SU-DHL-6 (cell line): ENCODE measurements at regions not wholly inside any gene's neighbourhood (a gene's known extent, or its start where the extent isn't known, plus 50 kb on each side); places are given as distances from the start of the nearest gene placed in this dataset.

Experiments used
- CTCF ChIP-seq: fragments of 200-600 bp; sonication (generic); IDR thresholded peaks from one replicate; pipeline ENCODE4 v1.5.1; 2017; ENCODE audit warnings: antibody characterized with exemption, mild to moderate bottlenecking, low read length, moderate library complexity; ENCODE audit not compliant: insufficient read depth, poor library complexity, severe bottlenecking
- EZH2phosphoT487 ChIP-seq: fragments of 200-600 bp; sonication (generic), shearing (Covaris generic); conservative IDR thresholded peaks from 2 replicates; pipeline ENCODE4 v1.6.1; 2018; ENCODE audit warnings: mild to moderate bottlenecking, antibody characterized with exemption, low read length, moderate library complexity, mixed read lengths

DNA sequence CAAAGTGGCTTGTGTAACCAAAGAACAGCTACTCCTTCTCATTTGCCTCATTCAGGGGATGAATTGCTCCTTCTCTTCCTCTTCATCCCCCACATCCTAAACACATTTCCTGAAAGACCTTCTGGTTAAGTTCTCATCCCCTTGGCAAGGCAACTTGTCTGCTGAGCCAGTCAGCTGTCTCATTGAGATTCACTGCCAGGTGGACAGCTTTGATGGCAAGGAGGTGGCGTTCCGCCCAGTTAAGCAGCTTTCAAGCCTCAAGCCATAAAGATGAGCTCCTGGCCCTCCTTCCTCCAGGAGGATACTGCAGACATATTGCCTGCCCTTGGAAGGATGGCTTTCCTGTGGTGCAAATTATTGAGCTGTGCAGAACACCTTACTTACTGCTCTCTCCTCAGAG is 448.6 kb upstream of the MPDZ start:
- no peak for TF ChIP-seq CTCF
- no peak for TF ChIP-seq EZH2phosphoT487
